ENCODE measurements at regions not wholly inside any gene's neighbourhood (a gene's known extent, or its start where the extent isn't known, plus 50 kb on each side); places are given as distances from the start of the nearest gene placed in this dataset.

DNA sequence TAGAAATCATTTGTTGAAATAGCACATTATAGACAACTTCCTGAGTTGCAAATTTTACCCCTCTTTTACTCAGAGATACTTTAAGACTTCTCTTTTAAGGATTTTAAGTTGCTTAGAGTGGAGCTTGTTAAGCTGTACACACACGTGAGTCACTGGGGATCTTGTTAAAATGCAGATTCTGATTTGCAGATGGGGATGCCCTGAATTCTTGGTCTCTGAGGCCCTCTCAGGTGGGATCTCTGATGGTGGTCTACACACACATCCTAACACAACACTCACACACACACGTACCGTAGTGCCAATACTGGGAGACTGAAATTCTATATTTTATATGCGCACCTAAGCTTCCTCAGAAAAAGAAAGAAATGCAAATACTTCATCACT is 788.3 kb downstream of the UQCRFS1 start:
- ATAC-seq (no peak), DNase-seq (no peak)
- Histone ChIP-seq H3K4me3 (no peak overlapping the region), H3K27me3 (peaks cover 5% of the 10 kb centered on the region), H3K36me3 (no peaks in the 10 kb centered on the region), H3K27ac (no peak overlapping the region), H3K9me3 (no peaks in the 10 kb centered on the region), H3K4me1 (no peaks in the 10 kb centered on the region)
- intact Hi-C loops (cut with DNase I), result no loop called here
- TF ChIP-seq, protein P1, sequence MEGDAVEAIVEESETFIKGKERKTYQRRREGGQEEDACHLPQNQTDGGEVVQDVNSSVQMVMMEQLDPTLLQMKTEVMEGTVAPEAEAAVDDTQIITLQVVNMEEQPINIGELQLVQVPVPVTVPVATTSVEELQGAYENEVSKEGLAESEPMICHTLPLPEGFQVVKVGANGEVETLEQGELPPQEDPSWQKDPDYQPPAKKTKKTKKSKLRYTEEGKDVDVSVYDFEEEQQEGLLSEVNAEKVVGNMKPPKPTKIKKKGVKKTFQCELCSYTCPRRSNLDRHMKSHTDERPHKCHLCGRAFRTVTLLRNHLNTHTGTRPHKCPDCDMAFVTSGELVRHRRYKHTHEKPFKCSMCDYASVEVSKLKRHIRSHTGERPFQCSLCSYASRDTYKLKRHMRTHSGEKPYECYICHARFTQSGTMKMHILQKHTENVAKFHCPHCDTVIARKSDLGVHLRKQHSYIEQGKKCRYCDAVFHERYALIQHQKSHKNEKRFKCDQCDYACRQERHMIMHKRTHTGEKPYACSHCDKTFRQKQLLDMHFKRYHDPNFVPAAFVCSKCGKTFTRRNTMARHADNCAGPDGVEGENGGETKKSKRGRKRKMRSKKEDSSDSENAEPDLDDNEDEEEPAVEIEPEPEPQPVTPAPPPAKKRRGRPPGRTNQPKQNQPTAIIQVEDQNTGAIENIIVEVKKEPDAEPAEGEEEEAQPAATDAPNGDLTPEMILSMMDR (IDR thresholded peaks at IDR 0.05), result no peak

DNA sequence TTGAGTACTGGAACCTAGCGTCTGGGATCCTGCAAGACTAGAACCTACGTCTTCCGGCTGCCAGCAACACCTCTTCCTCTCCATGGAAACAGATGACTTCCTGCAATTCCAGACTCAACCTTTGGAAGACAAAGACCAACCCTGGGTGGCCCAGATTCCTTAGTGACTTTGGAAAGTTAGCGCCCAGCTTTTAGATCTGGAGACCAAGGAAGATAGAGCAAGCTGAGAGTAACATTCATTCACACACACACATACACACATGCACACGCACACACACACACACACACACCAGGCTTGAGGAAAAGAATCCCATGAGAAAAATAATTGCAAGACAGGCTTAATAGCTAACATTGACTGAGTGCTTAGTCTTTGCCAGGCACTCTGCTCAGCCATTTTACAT is 788.9 kb downstream of the UQCRFS1 start:
- intact Hi-C loops (cut with DNase I), result no loop called here
- Histone ChIP-seq H3K36me3 (no peaks in the 10 kb centered on the region), H3K4me3 (no peak overlapping the region), H3K9me3 (no peaks in the 10 kb centered on the region), H3K27me3 (peaks cover 5% of the 10 kb centered on the region), H3K27ac (no peak overlapping the region), H3K4me1 (no peaks in the 10 kb centered on the region)
- TF ChIP-seq, protein P1 (IDR thresholded peaks at IDR 0.05), result no peak
- ATAC-seq, result no peak
- no peak for DNase-seq

DNA sequence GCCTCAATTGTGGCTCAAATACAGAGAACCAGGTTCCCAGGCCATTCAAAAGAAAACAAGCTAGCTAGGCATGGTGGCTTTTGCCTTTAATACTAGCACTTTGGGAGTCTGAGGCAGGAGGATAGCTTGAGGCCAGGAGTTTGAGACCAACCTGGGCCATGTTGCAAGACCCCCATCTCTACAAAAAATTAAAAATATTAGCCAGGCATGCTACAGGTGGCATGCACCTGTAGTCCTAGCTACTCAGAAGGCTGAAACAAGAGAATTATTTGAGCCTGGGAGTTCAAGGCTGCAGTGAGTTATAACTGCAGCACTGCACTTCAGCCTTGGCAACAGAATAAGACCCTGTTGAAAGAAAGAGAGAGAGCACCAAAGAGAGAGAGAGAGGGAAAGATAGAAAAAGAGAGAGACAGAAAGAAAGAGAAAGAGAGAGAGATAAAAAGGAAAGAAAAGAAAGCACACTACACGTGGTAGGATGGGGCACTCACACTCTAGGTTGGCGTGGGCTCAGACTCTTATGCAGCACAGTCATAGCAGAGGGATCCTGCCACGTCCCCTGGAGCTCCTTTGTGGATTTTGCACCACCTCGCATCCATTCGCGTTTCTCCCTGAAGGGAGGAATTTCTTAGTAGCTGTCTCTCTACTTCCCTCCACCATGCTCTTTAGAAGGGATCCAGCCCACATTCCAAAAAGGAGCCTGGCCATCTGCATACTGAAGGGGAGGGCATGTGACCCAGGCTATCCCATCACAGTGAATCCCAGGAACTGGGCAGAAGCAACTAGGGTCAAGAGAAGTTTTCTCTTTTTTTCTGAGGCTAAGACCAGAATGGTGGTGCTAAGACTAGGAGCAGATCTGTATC is 789.9 kb downstream of the UQCRFS1 start:
- TF ChIP-seq, protein P1 (IDR thresholded peaks at IDR 0.05), result no peak
- Histone ChIP-seq H3K36me3 (no peaks in the 10 kb centered on the region), H3K27me3 (peaks cover 5% of the 10 kb centered on the region), H3K9me3 (no peaks in the 10 kb centered on the region), H3K4me1 (no peaks in the 10 kb centered on the region), H3K27ac (no peak overlapping the region), H3K4me3 (no peak overlapping the region)
- ATAC-seq (no peak), DNase-seq (no peak)
- intact Hi-C loops (cut with DNase I), result no loop called here

DNA sequence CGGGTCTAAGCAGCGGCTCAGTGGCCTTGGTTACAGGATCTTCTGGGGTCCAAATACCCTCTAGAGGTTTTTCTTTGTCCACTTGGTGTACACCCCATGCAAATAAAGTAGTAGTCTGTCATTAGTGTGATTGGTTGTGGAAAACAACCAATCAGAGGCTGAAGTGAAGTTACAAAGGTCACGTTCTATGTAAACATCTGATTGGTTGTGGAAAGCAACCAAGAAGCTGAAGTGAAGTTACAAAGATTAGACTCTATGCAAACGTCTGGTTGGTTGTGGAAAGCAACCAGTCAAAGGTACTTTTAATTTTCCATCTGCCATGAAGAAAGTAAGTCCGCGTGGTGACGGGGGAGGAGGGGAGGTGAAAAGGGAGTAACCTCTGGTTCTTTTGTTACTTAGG is 790.9 kb downstream of the UQCRFS1 start:
- Histone ChIP-seq H3K27ac (no peak overlapping the region), H3K4me3 (no peak overlapping the region), H3K27me3 (peaks cover 5% of the 10 kb centered on the region), H3K36me3 (no peaks in the 10 kb centered on the region), H3K9me3 (no peaks in the 10 kb centered on the region), H3K4me1 (no peaks in the 10 kb centered on the region)
- intact Hi-C loops (cut with DNase I), result no loop called here
- ATAC-seq (no peak), DNase-seq (no peak)
- TF ChIP-seq, protein P1 (IDR thresholded peaks at IDR 0.05), result no peak

DNA sequence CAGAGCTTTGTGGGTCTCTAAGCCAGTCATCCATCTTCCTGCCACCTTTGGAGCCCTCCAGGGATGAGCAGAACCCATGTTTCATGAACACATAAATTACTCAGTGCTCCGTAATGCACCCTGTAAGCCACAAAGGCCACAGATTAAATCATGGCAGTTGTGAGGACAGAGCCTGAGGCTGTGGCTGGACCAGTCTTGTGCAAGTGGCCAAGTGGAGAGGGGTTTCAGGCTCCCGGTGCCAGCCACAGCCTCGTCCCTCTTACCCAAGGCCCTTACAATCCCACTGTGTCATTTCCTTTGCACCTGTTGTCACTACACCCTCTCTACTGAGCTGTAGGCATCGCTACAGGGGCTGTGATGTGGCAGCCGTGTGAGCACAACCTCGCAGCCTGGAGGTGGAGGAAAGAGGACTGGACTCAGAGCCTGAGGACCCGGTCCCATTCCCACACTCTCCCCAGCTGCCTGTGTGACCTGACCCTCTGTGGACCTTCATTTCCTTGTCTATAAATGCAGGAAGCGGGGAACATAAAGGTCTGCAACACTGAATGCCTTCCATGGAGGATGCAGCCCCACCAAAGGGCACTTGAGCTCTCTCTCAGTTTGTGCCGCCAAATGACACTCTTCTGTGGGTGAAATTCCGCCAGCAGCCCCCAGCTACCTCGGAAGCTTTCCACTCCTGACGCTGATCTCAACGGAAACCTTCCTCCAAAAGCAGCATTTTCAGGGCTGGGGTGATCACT is 792.0 kb downstream of the UQCRFS1 start:
- TF ChIP-seq, protein P1 (IDR thresholded peaks at IDR 0.05), result no peak
- intact Hi-C loops (cut with DNase I), result no loop called here
- Histone ChIP-seq H3K36me3 (no peaks in the 10 kb centered on the region), H3K9me3 (no peaks in the 10 kb centered on the region), H3K27ac (no peak overlapping the region), H3K27me3 (peaks cover 4% of the 10 kb centered on the region), H3K4me3 (no peak overlapping the region), H3K4me1 (no peaks in the 10 kb centered on the region)
- ATAC-seq (no peak), DNase-seq (no peak)

Measured in upper lobe of right lung (tissue), 1 donor.